HepG2 (cell line): ENCODE measurements at regions not wholly inside any gene's neighbourhood (a gene's known extent, or its start where the extent isn't known, plus 50 kb on each side); places are given as distances from the start of the nearest gene placed in this dataset.

Experiments used
- ATAC-seq: fragments of 200-7000 bp; cut with Tn5 transposase; 3 replicates; pipeline ENCODE4 v1.9.1; 2020; ENCODE audit warnings: mild to moderate bottlenecking, moderate library complexity
- BruUV-seq: library from RNA; stranded (reverse); fragments of 400-500 nt; replicated peaks from 2 replicates; lab custom pipeline; 2021; lab: Mats Ljungman, UMichigan
- CTCF ChIA-PET: fragments of 300-600 bp; formaldehyde crosslinking; extraction: SDS; loops from one replicate; lab custom pipeline; 2021; ENCODE audit warnings: low total read pairs, inconsistent platforms, low intra/inter-chr PET ratio; lab: Yijun Ruan, JAX
- POLR2A ChIA-PET: fragments of 350-600 bp; sonication (Branson Sonifier 250); formaldehyde crosslinking; loops from one replicate; lab custom pipeline; 2020; ENCODE audit warnings: antibody characterized with exemption, inconsistent platforms; lab: Yijun Ruan, JAX
- DNase-seq: peaks from one replicate; pipeline ENCODE4 v3.0.0-alpha.2; 2015; ENCODE audit warnings: low spot score
- FAIRE-seq: peaks from 3 replicates; lab custom pipeline; 2011; peaks lifted over from hg19 to GRCh38; lab: Jason Lieb, UNC
- H2AFZ ChIP-seq: one replicate; pipeline ENCODE4 v1.6.1; 2011; ENCODE audit warnings: low read length, inconsistent platforms
- H3K27ac ChIP-seq: fragments of 300-600 bp; 3 replicates; pipeline ENCODE4 v1.8.0; 2011; ENCODE audit warnings: mixed run types, mild to moderate bottlenecking, mixed read lengths, low read length, inconsistent platforms; ENCODE audit not compliant: insufficient read depth; ENCODE audit errors: extremely low read length
- H3K27me3 ChIP-seq, 2 experiments: fragments of 200-600 bp in 1 of 2; 2 replicates in 1 of 2; 3 replicates in 1 of 2; pipeline versions ENCODE4 v1.6.0 to v1.8.0; 2011; ENCODE audit warnings: low read length in 2 of 2, mild to moderate bottlenecking in 2 of 2, moderate library complexity in 2 of 2, inconsistent platforms in 1 of 2; ENCODE audit not compliant: insufficient read depth in 2 of 2, control insufficient read depth in 1 of 2
- H3K36me3 ChIP-seq, 2 experiments: fragments of 200-600 bp in 1 of 2; replicated peaks in 1 of 2; 2 replicates in 1 of 2; 3 replicates in 1 of 2; pipeline versions ENCODE4 v1.5.1 to v1.8.0; 2011; ENCODE audit warnings: low read length in 2 of 2, inconsistent platforms in 1 of 2; ENCODE audit not compliant: insufficient read depth in 2 of 2, control insufficient read depth in 1 of 2
- H3K4me1 ChIP-seq: 2 replicates; pipeline ENCODE4 v1.5.1; 2012; ENCODE audit warnings: low read length, inconsistent platforms; ENCODE audit not compliant: insufficient read depth
- H3K4me2 ChIP-seq: 2 replicates; pipeline ENCODE4 v1.6.0; 2011; ENCODE audit warnings: low read depth, low read length, inconsistent platforms
- H3K4me3 ChIP-seq, 3 experiments: fragments of 200-600 bp in 1 of 3; sonication (generic), shearing (Covaris generic) in 1 of 3; replicated peaks in 1 of 3; 2 replicates each; pipeline ENCODE4 v1.5.1; 2011 to 2016; ENCODE audit warnings: low read length in 3 of 3, inconsistent platforms in 2 of 3, low read depth in 2 of 3, mild to moderate bottlenecking in 2 of 3, control low read depth in 1 of 3, mixed read lengths in 1 of 3; ENCODE audit not compliant: insufficient read depth in 1 of 3
- H3K79me2 ChIP-seq: one replicate; pipeline ENCODE4 v1.6.1; 2011; ENCODE audit warnings: low read length, inconsistent platforms; ENCODE audit not compliant: insufficient read depth
- H3K9ac ChIP-seq: 2 replicates; pipeline ENCODE4 v1.6.0; 2011; ENCODE audit warnings: mild to moderate bottlenecking, low read depth, low read length, inconsistent platforms; ENCODE audit not compliant: insufficient read depth
- H3K9me3 ChIP-seq: 2 replicates; pipeline ENCODE4 v1.5.1; 2012; ENCODE audit warnings: mild to moderate bottlenecking, low read length
- H4K20me1 ChIP-seq: 2 replicates; pipeline ENCODE4 v1.6.0; 2011; ENCODE audit warnings: inconsistent platforms, mild to moderate bottlenecking, low read length, moderate library complexity; ENCODE audit not compliant: insufficient read depth
- ATF7 ChIP-seq, 2 experiments: fragments of 450-650 bp in 1 of 2; sonication (generic) in 1 of 2; formaldehyde crosslinking in 1 of 2; IDR thresholded peaks; 2 replicates each; pipeline versions ENCODE4 v1.4.0 to v1.6.1; 2016 to 2020; ENCODE audit warnings: antibody characterized with exemption in 1 of 2, mild to moderate bottlenecking in 1 of 2, missing genetic modification reagents in 1 of 2
- KAT2B ChIP-seq: fragments of 150-350 bp; IDR thresholded peaks from 2 replicates; pipeline ENCODE4 v1.6.1; 2014; ENCODE audit warnings: low read depth, low read length, borderline replicate concordance
- NFYC ChIP-seq: IDR thresholded peaks from 2 replicates; pipeline ENCODE4 v1.6.1; 2016; ENCODE audit warnings: missing genetic modification reagents, missing compliant biosample characterization
- NR2F2 ChIP-seq: IDR thresholded peaks from 2 replicates; pipeline ENCODE4 v1.6.1; 2012; ENCODE audit warnings: low read depth, inconsistent platforms, borderline replicate concordance
- ZSCAN25 ChIP-seq: sonication (generic); formaldehyde crosslinking; IDR thresholded peaks from 2 replicates; pipeline ENCODE4 v1.8.0; 2022; ENCODE audit warnings: mild to moderate bottlenecking, missing genetic modification reagents
- WGBS: methylation state at CpG from one replicate; pipeline ENCODE4 v1.1.6; 2017; ENCODE audit warnings: low lambda C conversion rate; 5-methylcytosine and 5-hydroxymethylcytosine counted together
- in situ Hi-C: cut with HindIII; loops from 2 replicates; pipeline ENCODE4 v1.10.0; 2017; ENCODE audit warnings: low pct_unique_long_range_greater_than_20kb; ENCODE audit not compliant: extremely low pct_ligation_motif_present
- intact Hi-C: fragments of 100-400 bp; cut with micrococcal nuclease; formaldehyde crosslinking; loops from one replicate; pipeline ENCODE4 v1.10.0; 2022; ENCODE audit not compliant: unreplicated experiment
- TF ChIP-seq, protein P1 (sequence below): sonication (generic); formaldehyde crosslinking; IDR thresholded peaks from 2 replicates; pipeline ENCODE4 v1.9.0; 2022; ENCODE audit warnings: missing genetic modification reagents, mild to moderate bottlenecking, borderline replicate concordance

DNA sequence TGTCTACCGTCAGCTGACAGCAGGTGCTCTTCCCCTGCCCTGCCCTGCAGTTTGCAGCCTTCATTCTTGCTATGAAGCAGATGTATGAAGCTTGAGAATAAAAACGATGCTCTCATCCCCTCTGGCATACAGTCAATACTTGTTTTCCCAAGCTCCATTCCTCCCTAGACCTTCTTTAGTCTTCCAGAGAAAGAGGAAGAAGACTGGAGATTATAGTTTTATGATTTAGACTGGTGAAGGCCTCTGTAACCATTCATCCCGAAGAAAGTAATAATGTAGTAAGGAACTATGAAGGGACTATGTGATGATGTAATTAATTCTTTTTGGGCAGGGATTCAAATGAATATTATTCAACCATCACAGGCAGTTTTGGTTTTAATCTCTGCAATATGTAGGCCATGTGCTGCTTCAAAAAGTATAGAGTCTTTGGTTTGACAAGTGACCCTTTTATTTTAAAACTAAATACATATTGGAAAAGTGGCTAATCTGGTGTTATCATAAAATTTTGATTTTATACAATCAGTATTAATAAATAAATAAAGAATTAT is 242.4 kb upstream of the KIAA1217 start:
- WGBS = 0% methylated on average over 3 of the region's 3 CpGs
- H3K4me2 ChIP-seq = no peak overlapping the region
- DNase-seq = no peak
- no peaks in the 10 kb centered on the region for H3K4me1 ChIP-seq
- CTCF ChIA-PET = no interaction called here
- no peaks in the 10 kb centered on the region for H3K36me3 ChIP-seq
- H3K9me3 ChIP-seq = no peaks in the 10 kb centered on the region
- no peak for ATAC-seq
- TF ChIP-seq KAT2B = no peak
- 0 out of 2 replicates have a peak, but pooled peaks have one; percentile 14 for TF ChIP-seq ATF7 (IDR thresholded peaks at IDR 0.05)
- TF ChIP-seq ATF7 (CRISPR knock-in tag; IDR thresholded peaks at IDR 0.05) = no peak
- TF ChIP-seq NR2F2 = no peak
- TF ChIP-seq, protein P1, sequence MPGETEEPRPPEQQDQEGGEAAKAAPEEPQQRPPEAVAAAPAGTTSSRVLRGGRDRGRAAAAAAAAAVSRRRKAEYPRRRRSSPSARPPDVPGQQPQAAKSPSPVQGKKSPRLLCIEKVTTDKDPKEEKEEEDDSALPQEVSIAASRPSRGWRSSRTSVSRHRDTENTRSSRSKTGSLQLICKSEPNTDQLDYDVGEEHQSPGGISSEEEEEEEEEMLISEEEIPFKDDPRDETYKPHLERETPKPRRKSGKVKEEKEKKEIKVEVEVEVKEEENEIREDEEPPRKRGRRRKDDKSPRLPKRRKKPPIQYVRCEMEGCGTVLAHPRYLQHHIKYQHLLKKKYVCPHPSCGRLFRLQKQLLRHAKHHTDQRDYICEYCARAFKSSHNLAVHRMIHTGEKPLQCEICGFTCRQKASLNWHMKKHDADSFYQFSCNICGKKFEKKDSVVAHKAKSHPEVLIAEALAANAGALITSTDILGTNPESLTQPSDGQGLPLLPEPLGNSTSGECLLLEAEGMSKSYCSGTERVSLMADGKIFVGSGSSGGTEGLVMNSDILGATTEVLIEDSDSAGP = no peak
- POLR2A ChIA-PET = no interaction called here
- no peak overlapping the region for H3K4me3 ChIP-seq
- no peaks in the 10 kb centered on the region for H4K20me1 ChIP-seq
- H3K27ac ChIP-seq = no peak overlapping the region
- intact Hi-C loops (no loop called here), in situ Hi-C loops (no loop called here)
- H3K9ac ChIP-seq = no peak overlapping the region
- no peaks in the 10 kb centered on the region for H3K27me3 ChIP-seq
- BruUV-seq = no TSS peak
- no peaks in the 10 kb centered on the region for H3K79me2 ChIP-seq
- no peak overlapping the region for H2AFZ ChIP-seq
- FAIRE-seq = no peak

DNA sequence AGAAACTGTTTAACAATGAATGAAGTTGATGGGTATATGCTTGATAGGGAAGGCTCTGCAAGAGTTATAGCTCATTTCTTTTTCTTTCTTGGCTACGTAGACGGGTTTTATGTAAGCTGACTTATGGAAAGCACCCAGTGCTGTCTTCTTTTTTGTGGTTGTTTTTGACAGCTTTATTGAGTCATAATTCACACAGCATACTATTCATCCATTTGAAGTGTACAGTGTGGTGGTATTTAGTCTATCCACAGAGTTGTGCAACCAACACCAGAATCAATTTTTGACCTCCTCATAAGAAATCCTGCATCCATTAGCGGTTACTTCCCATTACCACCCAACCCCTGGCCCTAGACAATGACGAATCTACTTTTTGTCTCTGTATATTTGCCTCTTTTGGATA is 240.6 kb upstream of the KIAA1217 start:
- Histone ChIP-seq H2AFZ (no peak overlapping the region), H3K4me3 (no peak overlapping the region), H3K27me3 (no peaks in the 10 kb centered on the region), H3K27ac (no peak overlapping the region), H3K36me3 (no peaks in the 10 kb centered on the region), H3K79me2 (no peaks in the 10 kb centered on the region), H4K20me1 (no peaks in the 10 kb centered on the region), H3K9me3 (no peaks in the 10 kb centered on the region), H3K4me1 (no peaks in the 10 kb centered on the region), H3K4me2 (no peak overlapping the region), H3K9ac (no peak overlapping the region)
- FAIRE-seq (no peak), ATAC-seq (no peak), DNase-seq (no peak)
- intact Hi-C loops = no loop called here
- TF ChIP-seq NFYC (CRISPR knock-in tag) = no peak
- TF ChIP-seq ZSCAN25 (CRISPR knock-in tag) = no peak
- in situ Hi-C loops = no loop called here
- ChIA-PET CTCF (no interaction called here), POLR2A (no interaction called here)
- WGBS = 2% methylated on average over 4 of the region's 4 CpGs
- no TSS peak for BruUV-seq
